H1 (cell line): ENCODE measurements at regions not wholly inside any gene's neighbourhood (a gene's known extent, or its start where the extent isn't known, plus 50 kb on each side); places are given as distances from the start of the nearest gene placed in this dataset.

Source experiments
- CTCF ChIA-PET: fragments of 300-600 bp; sonication (Branson Sonifier 250); formaldehyde crosslinking; loops from one replicate; lab custom pipeline; 2021; ENCODE audit not compliant: partially characterized antibody; lab: Charles Lee
- POLR2A ChIA-PET: fragments of 300-600 bp; sonication (Branson Sonifier 250); formaldehyde crosslinking; loops from one replicate; lab custom pipeline; 2021; ENCODE audit warnings: inconsistent platforms; ENCODE audit not compliant: partially characterized antibody; lab: Charles Lee
- DNase-seq, 2 experiments: peaks; one replicate each; pipeline versions ENCODE4 v3.0.0 to v3.0.0-alpha.2; 2010 to 2022; ENCODE audit warnings: low spot score in 2 of 2, low read depth in 1 of 2, mixed read lengths in 1 of 2
- FAIRE-seq: peaks from 2 replicates; lab custom pipeline; 2011; peaks lifted over from hg19 to GRCh38; lab: Jason Lieb, UNC
- H2AFZ ChIP-seq: 2 replicates; pipeline ENCODE4 v1.8.1; 2012; ENCODE audit warnings: low read length, inconsistent platforms
- H2AK5ac ChIP-seq: 2 replicates; pipeline ENCODE4 v1.6.1; 2013; ENCODE audit warnings: low read depth, low read length
- H2BK120ac ChIP-seq: replicated peaks from 2 replicates; pipeline ENCODE3; 2013; ENCODE audit warnings: low read depth, low read length, inconsistent platforms
- H2BK12ac ChIP-seq: 2 replicates; pipeline ENCODE4 v1.6.1; 2013; ENCODE audit warnings: low read depth, low read length
- H2BK15ac ChIP-seq: 2 replicates; pipeline ENCODE4 v1.6.1; 2013; ENCODE audit warnings: low read length
- H2BK20ac ChIP-seq: 2 replicates; pipeline ENCODE4 v1.6.1; 2013; ENCODE audit warnings: low read length
- H2BK5ac ChIP-seq: 2 replicates; pipeline ENCODE4 v1.6.1; 2013; ENCODE audit warnings: low read depth, low read length
- H3K14ac ChIP-seq: 2 replicates; pipeline ENCODE4 v1.6.1; 2013; ENCODE audit warnings: inconsistent platforms; ENCODE audit not compliant: insufficient read length
- H3K18ac ChIP-seq: 2 replicates; pipeline ENCODE4 v1.6.1; 2013; ENCODE audit warnings: low read length; ENCODE audit errors: extremely low read depth
- H3K23ac ChIP-seq: 2 replicates; pipeline ENCODE4 v1.6.1; 2013; ENCODE audit warnings: inconsistent platforms; ENCODE audit not compliant: insufficient read length
- H3K23me2 ChIP-seq: 2 replicates; pipeline ENCODE4 v1.6.1; 2013; ENCODE audit warnings: low read depth, low read length
- H3K27ac ChIP-seq: 2 replicates; pipeline ENCODE4 v1.6.1; 2011; ENCODE audit warnings: low read depth, low read length, inconsistent platforms
- H3K27me3 ChIP-seq, 4 experiments: replicated peaks in 1 of 4; 1 replicate in 1 of 4; 2 replicates in 3 of 4; pipeline versions ENCODE4 v1.6.1 to v1.8.1; 2011 to 2013; ENCODE audit warnings: low read length in 3 of 4, mild to moderate bottlenecking in 3 of 4, inconsistent platforms in 2 of 4, mixed read lengths in 2 of 4, moderate library complexity in 1 of 4; ENCODE audit not compliant: control insufficient read depth in 3 of 4, insufficient read depth in 3 of 4; ENCODE audit errors: extremely low read depth in 1 of 4
- H3K36me3 ChIP-seq, 4 experiments: 2 replicates each; pipeline versions ENCODE4 v1.6.1 to v1.8.1; 2011 to 2013; ENCODE audit warnings: mild to moderate bottlenecking in 4 of 4, low read length in 3 of 4, moderate library complexity in 2 of 4, control low read depth in 1 of 4, inconsistent platforms in 1 of 4; ENCODE audit not compliant: insufficient read depth in 4 of 4, control insufficient read depth in 2 of 4
- H3K4ac ChIP-seq: replicated peaks from 2 replicates; pipeline ENCODE3; 2013; ENCODE audit warnings: low read length, low read depth, mixed read lengths, inconsistent platforms; ENCODE audit not compliant: insufficient read length
- H3K4me1 ChIP-seq, 4 experiments: replicated peaks in 1 of 4; 1 replicate in 1 of 4; 2 replicates in 3 of 4; pipeline versions ENCODE4 v1.6.1 to v1.8.1; 2011 to 2013; ENCODE audit warnings: low read length in 3 of 4, inconsistent platforms in 2 of 4, mixed read lengths in 1 of 4; ENCODE audit not compliant: insufficient read depth in 4 of 4, control insufficient read depth in 3 of 4
- H3K4me2 ChIP-seq, 2 experiments: 2 replicates each; pipeline versions ENCODE4 v1.6.1 to v1.8.1; 2011 to 2013; ENCODE audit warnings: low read depth in 2 of 2, low read length in 2 of 2, control low read depth in 1 of 2, inconsistent platforms in 1 of 2, mild to moderate bottlenecking in 1 of 2; ENCODE audit not compliant: insufficient read depth in 1 of 2
- H3K4me3 ChIP-seq, 4 experiments: fragments of 200-600, 300-600 bp in 1 of 4; sonication (generic), shearing (Covaris generic), sonication (Bioruptor Twin) in 1 of 4; 2 replicates each; pipeline versions ENCODE4 v1.5.1 to v1.8.1; 2011 to 2016; ENCODE audit warnings: low read length in 4 of 4, low read depth in 3 of 4, control low read depth in 2 of 4, inconsistent platforms in 2 of 4, mild to moderate bottlenecking in 2 of 4, mixed read lengths in 1 of 4, moderate library complexity in 1 of 4; ENCODE audit not compliant: insufficient read depth in 2 of 4; ENCODE audit errors: extremely low read depth in 1 of 4
- H3K56ac ChIP-seq: replicated peaks from 2 replicates; pipeline ENCODE3; 2013; ENCODE audit warnings: low read depth, mild to moderate bottlenecking, mixed read lengths, low read length, inconsistent platforms; ENCODE audit not compliant: insufficient read length
- H3K79me1 ChIP-seq: 2 replicates; pipeline ENCODE4 v1.6.1; 2013; ENCODE audit warnings: low read depth, low read length, control low read depth
- H3K79me2 ChIP-seq, 2 experiments: 2 replicates each; pipeline versions ENCODE4 v1.6.1 to v1.8.1; 2012 to 2013; ENCODE audit warnings: low read length in 2 of 2, mild to moderate bottlenecking in 2 of 2, inconsistent platforms in 1 of 2; ENCODE audit not compliant: insufficient read depth in 2 of 2, control insufficient read depth in 1 of 2
- H3K9ac ChIP-seq, 4 experiments: replicated peaks in 1 of 4; 1 replicate in 1 of 4; 2 replicates in 3 of 4; pipeline versions ENCODE4 v1.6.1 to v1.8.1; 2011 to 2013; ENCODE audit warnings: low read depth in 3 of 4, low read length in 3 of 4, control low read depth in 2 of 4, mild to moderate bottlenecking in 2 of 4, moderate library complexity in 2 of 4, inconsistent platforms in 1 of 4; ENCODE audit errors: extremely low read depth in 1 of 4
- H3K9me3 ChIP-seq, 2 experiments: 2 replicates each; pipeline versions ENCODE4 v1.6.1 to v1.8.1; 2012 to 2013; ENCODE audit warnings: mild to moderate bottlenecking in 2 of 2, moderate library complexity in 2 of 2, control low read depth in 1 of 2, inconsistent platforms in 1 of 2, low read depth in 1 of 2, low read length in 1 of 2, mixed read lengths in 1 of 2; ENCODE audit not compliant: insufficient read depth in 2 of 2
- H4K20me1 ChIP-seq, 2 experiments: replicated peaks in 1 of 2; 2 replicates each; pipeline versions ENCODE3 to v1.8.1; 2011 to 2013; ENCODE audit warnings: inconsistent platforms in 2 of 2, low read length in 2 of 2, mild to moderate bottlenecking in 1 of 2; ENCODE audit not compliant: insufficient read depth in 2 of 2, control insufficient read depth in 1 of 2
- H4K5ac ChIP-seq: 2 replicates; pipeline ENCODE4 v1.6.1; 2013; ENCODE audit warnings: low read length, low read depth, mixed read lengths, inconsistent platforms; ENCODE audit not compliant: insufficient read length
- H4K8ac ChIP-seq: 2 replicates; pipeline ENCODE4 v1.8.0; 2013; ENCODE audit warnings: mild to moderate bottlenecking, moderate library complexity, low read length, inconsistent platforms; ENCODE audit not compliant: insufficient read depth; ENCODE audit errors: extremely low read depth
- H4K91ac ChIP-seq: replicated peaks from 2 replicates; pipeline ENCODE3; 2013; ENCODE audit warnings: low read length, mixed read lengths, inconsistent platforms; ENCODE audit not compliant: insufficient read length
- CBX5 ChIP-seq: fragments of 300-800, 300-1000 bp; sonication (generic); IDR thresholded peaks from 2 replicates; pipeline ENCODE4 v1.7.1; 2016; ENCODE audit warnings: antibody characterized with exemption, low read length, low read depth
- CHD1 ChIP-seq: IDR thresholded peaks from 2 replicates; pipeline ENCODE4 v1.6.1; 2012; ENCODE audit warnings: low read depth, low read length, improper control_type of control experiment
- CREB1 ChIP-seq: IDR thresholded peaks from 2 replicates; pipeline ENCODE4 v1.6.1; 2012; ENCODE audit warnings: inconsistent platforms
- GABPA ChIP-seq: IDR thresholded peaks from 2 replicates; pipeline ENCODE4 v1.6.1; 2011; ENCODE audit warnings: mild to moderate bottlenecking, low read length, moderate library complexity, borderline replicate concordance; ENCODE audit not compliant: insufficient read depth
- MAFK ChIP-seq: IDR thresholded peaks from 2 replicates; pipeline ENCODE4 v1.6.1; 2012; ENCODE audit warnings: low read depth, mild to moderate bottlenecking, improper control_type of control experiment, low read length
- PHF8 ChIP-seq: fragments of 200-600 bp; sonication (generic); conservative IDR thresholded peaks from 2 replicates; pipeline ENCODE4 v1.7.1; 2012; ENCODE audit warnings: low read depth, mild to moderate bottlenecking, inconsistent platforms, low read length, moderate library complexity
- RBBP5 ChIP-seq: IDR thresholded peaks from 2 replicates; pipeline ENCODE4 v1.7.1; 2012; ENCODE audit warnings: low read depth, mild to moderate bottlenecking, inconsistent platforms, low read length, moderate library complexity, borderline replicate concordance
- SAP30 ChIP-seq: fragments of 300-600 bp; sonication (generic); IDR thresholded peaks from 2 replicates; pipeline ENCODE4 v1.7.1; 2012; ENCODE audit warnings: low read length, moderate library complexity, mild to moderate bottlenecking, inconsistent platforms; ENCODE audit not compliant: insufficient read depth, insufficient replicate concordance
- SP2 ChIP-seq: IDR thresholded peaks from 2 replicates; pipeline ENCODE4 v1.6.1; 2012; ENCODE audit warnings: mild to moderate bottlenecking, low read length, inconsistent platforms
- WGBS, 2 experiments: shearing (Covaris generic) in 1 of 2; methylation state at CpG; one replicate each; pipeline versions ENCODE4 v1.1.6 to v1.1.7; 2013 to 2015; ENCODE audit warnings: low lambda C conversion rate in 2 of 2, mixed read lengths in 2 of 2, inconsistent platforms in 1 of 2, low coverage in 1 of 2, missing lambda C conversion rate in 1 of 2; ENCODE audit not compliant: insufficient replicate concordance in 2 of 2, insufficient coverage in 1 of 2, insufficient read length in 1 of 2; ENCODE audit errors: extremely low coverage in 1 of 2, missing lambda C conversion rate in 1 of 2; 5-methylcytosine and 5-hydroxymethylcytosine counted together

GRCh38 chr5:143964919-143965318 is 153.0 kb downstream of the HMHB1 start:
- no peak overlapping the region for H3K18ac ChIP-seq
- no peak overlapping the region for H3K4me2 ChIP-seq
- H3K27ac ChIP-seq: no peak overlapping the region
- H3K9me3 ChIP-seq: no peaks in the 10 kb centered on the region
- H2BK120ac ChIP-seq: no peak overlapping the region
- no peak overlapping the region for H2BK12ac ChIP-seq
- H2AK5ac ChIP-seq: no peak overlapping the region
- no peaks in the 10 kb centered on the region for H4K20me1 ChIP-seq
- no peak overlapping the region for H2AFZ ChIP-seq
- H2BK5ac ChIP-seq: no peak overlapping the region
- ChIA-PET CTCF (interaction anchor here (1.2 to 1.9 kb wide), 2 partner anchors 9 to 139 kb away, joined by 3 to 5 read pairs; no protein-coding TSS in a partner anchor), POLR2A (no interaction called here)
- H3K79me2 ChIP-seq: no peaks in the 10 kb centered on the region
- no peak overlapping the region for H3K4ac ChIP-seq
- H3K23ac ChIP-seq: no peak overlapping the region
- H4K91ac ChIP-seq: no peak overlapping the region
- H3K14ac ChIP-seq: no peak overlapping the region
- H2BK20ac ChIP-seq: no peak overlapping the region
- H2BK15ac ChIP-seq: no peak overlapping the region
- no peak overlapping the region for H4K8ac ChIP-seq
- FAIRE-seq: no peak
- TF ChIP-seq RBBP5: no peak
- no peak for TF ChIP-seq GABPA
- no peak for TF ChIP-seq SP2
- TF ChIP-seq MAFK: no peak
- no peak for TF ChIP-seq SAP30
- no peak for TF ChIP-seq CHD1
- no peak for TF ChIP-seq PHF8
- TF ChIP-seq CBX5: no peak
- TF ChIP-seq CREB1: no peak
- no peaks in the 10 kb centered on the region for H3K27me3 ChIP-seq
- 91% methylated on average over 3 of the region's 3 CpGs; no CpG with 5 or more reads in 1 of the 2 experiments for WGBS, 2 experiments
- H3K9ac ChIP-seq: no peak overlapping the region
- no peaks in the 10 kb centered on the region for H3K23me2 ChIP-seq
- no peak for DNase-seq
- H3K36me3 ChIP-seq: no peaks in the 10 kb centered on the region
- H3K4me1 ChIP-seq: no peaks in the 10 kb centered on the region
- H3K56ac ChIP-seq: no peak overlapping the region
- H3K4me3 ChIP-seq: no peak overlapping the region
- no peak overlapping the region for H4K5ac ChIP-seq
- no peaks in the 10 kb centered on the region for H3K79me1 ChIP-seq
